CD4-positive, alpha-beta T cell treated with Interleukin-15 for 1 hour (primary cell): ENCODE measurements at regions not wholly inside any gene's neighbourhood (a gene's known extent, or its start where the extent isn't known, plus 50 kb on each side); places are given as distances from the start of the nearest gene placed in this dataset.

Source experiments
- DNase-seq: peaks from one replicate; pipeline ENCODE4 v3.0.0-alpha.2; 2020

- no peak for DNase-seq
Measured at GRCh38 chr1:185497177-185497576, 180.1 kb upstream of the IVNS1ABP start.

- DNase-seq: no peak
Measured at GRCh38 chr1:185495898-185496297, 178.9 kb upstream of the IVNS1ABP start.

- no peak for DNase-seq
Measured at GRCh38 chr1:185495007-185495406, 178.0 kb upstream of the IVNS1ABP start.

GRCh38 chr1:185492089-185492825 lies 175.2 kb upstream of the IVNS1ABP start:
- no peak for DNase-seq

GRCh38 chr1:185491604-185492003 lies 174.6 kb upstream of the IVNS1ABP start:
- DNase-seq: no peak

- DNase-seq: no peak
Measured at GRCh38 chr1:185490924-185491323, 173.9 kb upstream of the IVNS1ABP start.

- DNase-seq: no peak
Measured at GRCh38 chr1:185489406-185489805, 172.4 kb upstream of the IVNS1ABP start.

GRCh38 chr1:185488808-185489207 lies 171.8 kb upstream of the IVNS1ABP start:
- no peak for DNase-seq

GRCh38 chr1:185487936-185488335 lies 170.9 kb upstream of the IVNS1ABP start:
- no peak for DNase-seq

- DNase-seq: no peak
Measured at GRCh38 chr1:185487026-185487425, 170.0 kb upstream of the IVNS1ABP start.

- no peak for DNase-seq
Measured at GRCh38 chr1:185486346-185486745, 169.3 kb upstream of the IVNS1ABP start.

- no peak for DNase-seq
Measured at GRCh38 chr1:185483664-185484450, 166.8 kb upstream of the IVNS1ABP start.

GRCh38 chr1:185483217-185483616 lies 166.2 kb upstream of the IVNS1ABP start:
- no peak for DNase-seq

GRCh38 chr1:185480545-185480944 lies 163.5 kb upstream of the IVNS1ABP start:
- DNase-seq: no peak

GRCh38 chr1:185479796-185480195 lies 162.8 kb upstream of the IVNS1ABP start:
- no peak for DNase-seq

GRCh38 chr1:185478877-185479276 lies 161.8 kb upstream of the IVNS1ABP start:
- no peak for DNase-seq

- DNase-seq: no peak
Measured at GRCh38 chr1:185477638-185478580, 160.9 kb upstream of the IVNS1ABP start.

GRCh38 chr1:185474440-185475149 lies 157.6 kb upstream of the IVNS1ABP start:
- DNase-seq: no peak

GRCh38 chr1:185473186-185473585 lies 156.1 kb upstream of the IVNS1ABP start:
- no peak for DNase-seq

- DNase-seq: no peak
Measured at GRCh38 chr1:185468626-185469025, 151.6 kb upstream of the IVNS1ABP start.

- no peak for DNase-seq
Measured at GRCh38 chr1:185467122-185467521, 150.1 kb upstream of the IVNS1ABP start.

GRCh38 chr1:185464777-185465176 lies 147.7 kb upstream of the IVNS1ABP start:
- no peak for DNase-seq

GRCh38 chr1:185463433-185463832 lies 146.4 kb upstream of the IVNS1ABP start:
- DNase-seq: no peak
